ENCODE measurements at regions not wholly inside any gene's neighbourhood (a gene's known extent, or its start where the extent isn't known, plus 50 kb on each side); places are given as distances from the start of the nearest gene placed in this dataset.

- H3K9me3 ChIP-seq (replicated peaks; ENCODE audit: control insufficient read depth, insufficient read depth, low read length) = no peaks in the 10 kb centered on the region
- H3K9ac ChIP-seq (replicated peaks; ENCODE audit: extremely low read depth, insufficient read depth, low read length) = no peak overlapping the region
- H3K4me1 ChIP-seq (ENCODE audit: control insufficient read depth, extremely low read depth, insufficient read depth, low read length) = no peaks in the 10 kb centered on the region
- DNase-seq (ENCODE audit: low read depth, low spot score) (no peak), FAIRE-seq (no peak)
- no peaks in the 10 kb centered on the region for H3K79me2 ChIP-seq (ENCODE audit: control insufficient read depth, insufficient read depth, low read length)
- no peak overlapping the region for H3K4me3 ChIP-seq (replicated peaks in 1 of 3; ENCODE audit: insufficient read depth in 1 of 3, low read depth in 1 of 3, low read length in 3 of 3)
- no peaks in the 10 kb centered on the region for H3K36me3 ChIP-seq (ENCODE audit: control insufficient read depth in 2 of 2, extremely low read depth in 1 of 2, insufficient read depth in 2 of 2, low read length in 2 of 2)
- POLR2A ChIA-PET = no interaction called here
- TF ChIP-seq JUN (IDR thresholded peaks at IDR 0.05; ENCODE audit: borderline replicate concordance, insufficient read depth, insufficient read length, low read depth) (no peak), CTCF (IDR thresholded peaks at IDR 0.05; ENCODE audit: extremely low read depth in 1 of 2, insufficient read depth in 1 of 2, low read depth in 1 of 2, low read length in 2 of 2) (no peak), GATA2 (IDR thresholded peaks at IDR 0.05; ENCODE audit: insufficient read depth, insufficient read length, low read depth, low read length) (no peak), MYC (IDR thresholded peaks at IDR 0.05; ENCODE audit: low read depth, low read length) (no peak), POLR2AphosphoS5 (IDR thresholded peaks at IDR 0.05; ENCODE audit: insufficient read depth, low read depth, low read length) (no peak), FOS (IDR thresholded peaks at IDR 0.05; ENCODE audit: borderline replicate concordance, insufficient read depth, low read length) (no peak), EZH2 (IDR thresholded peaks at IDR 0.05; ENCODE audit: borderline replicate concordance, low read depth, low read length, severe bottlenecking) (no peak), MAX (IDR thresholded peaks at IDR 0.05; ENCODE audit: insufficient read depth, insufficient read length) (no peak), POLR2A (IDR thresholded peaks at IDR 0.05; ENCODE audit: low read depth, low read length) (no peak)
- dilution Hi-C loops (cut with MboI; ENCODE audit: extremely low pct_ligation_motif_present, low sequenced_read_pairs) (no loop called here), intact Hi-C loops (cut with micrococcal nuclease) (no loop called here)
- no TSS peak for BruUV-seq (replicated peaks)
- H4K20me1 ChIP-seq (replicated peaks; ENCODE audit: control insufficient read depth, extremely low read depth, insufficient read depth, low read length) = no peaks in the 10 kb centered on the region
- H3K27ac ChIP-seq (ENCODE audit: insufficient read depth, low read depth, low read length) = no peak overlapping the region
- CTCF ChIA-PET = interaction anchor here (0.9 kb wide), 1 partner anchor 11 kb away, joined by 3 read pairs; no protein-coding TSS in a partner anchor
- H3K9me1 ChIP-seq (replicated peaks; ENCODE audit: control insufficient read depth, extremely low read depth, insufficient read depth, low read length) = no peaks in the 10 kb centered on the region
- no peak overlapping the region for H2AFZ ChIP-seq (ENCODE audit: low read depth, low read length)
- H3K27me3 ChIP-seq (ENCODE audit: control insufficient read depth in 2 of 2, insufficient read depth in 2 of 2, low read length in 2 of 2) = no peaks in the 10 kb centered on the region
- no peak overlapping the region for H3K4me2 ChIP-seq (ENCODE audit: insufficient read depth, low read length)
Observed at GRCh38 chr14:83312511-83312910, 1778.9 kb upstream of the SEL1L start.
